Endodermal cell (in vitro differentiated cells): ENCODE measurements at regions not wholly inside any gene's neighbourhood (a gene's known extent, or its start where the extent isn't known, plus 50 kb on each side); places are given as distances from the start of the nearest gene placed in this dataset.

Source experiments
- DNase-seq: peaks from one replicate; pipeline ENCODE4 v3.0.0-alpha.2; 2017
- H3K27ac ChIP-seq: 2 replicates; pipeline ENCODE4 v1.5.1; 2013; ENCODE audit warnings: mild to moderate bottlenecking, low read depth, low read length, moderate library complexity
- H3K27me3 ChIP-seq: 2 replicates; pipeline ENCODE4 v1.6.1; 2013; ENCODE audit warnings: mild to moderate bottlenecking, low read length, moderate library complexity; ENCODE audit not compliant: insufficient read depth, control insufficient read depth, poor library complexity, severe bottlenecking
- H3K36me3 ChIP-seq: 2 replicates; pipeline ENCODE4 v1.7.0; 2013; ENCODE audit warnings: mild to moderate bottlenecking, low read length, moderate library complexity; ENCODE audit not compliant: control insufficient read depth, insufficient read depth
- H3K4me1 ChIP-seq: one replicate; pipeline ENCODE4 v1.7.0; 2013; ENCODE audit warnings: low read length; ENCODE audit not compliant: control insufficient read depth, insufficient read depth
- H3K4me3 ChIP-seq: 2 replicates; pipeline ENCODE4 v1.5.1; 2013; ENCODE audit warnings: mild to moderate bottlenecking, low read length, moderate library complexity
- H3K9ac ChIP-seq: 2 replicates; pipeline ENCODE4 v1.6.1; 2013; ENCODE audit warnings: mild to moderate bottlenecking, low read length, moderate library complexity; ENCODE audit not compliant: poor library complexity, severe bottlenecking; ENCODE audit errors: extremely low read depth
- H3K9me3 ChIP-seq: 2 replicates; pipeline ENCODE4 v1.6.1; 2013; ENCODE audit warnings: mild to moderate bottlenecking, low read length, moderate library complexity; ENCODE audit not compliant: control insufficient read depth
- H3K27ac Mint-ChIP-seq: 2 replicates; pipeline ENCODE4 v1.8.0; 2020; ENCODE audit warnings: mixed read lengths
- H3K27me3 Mint-ChIP-seq: 2 replicates; pipeline ENCODE4 v1.8.0; 2021; ENCODE audit warnings: mild to moderate bottlenecking, mixed read lengths; ENCODE audit not compliant: insufficient read depth
- H3K36me3 Mint-ChIP-seq: 2 replicates; pipeline ENCODE4 v1.8.0; 2020; ENCODE audit warnings: low read depth, mixed read lengths
- H3K4me1 Mint-ChIP-seq: 2 replicates; pipeline ENCODE4 v1.8.0; 2020; ENCODE audit warnings: mixed read lengths
- H3K4me3 Mint-ChIP-seq: 2 replicates; pipeline ENCODE4 v1.8.0; 2020; ENCODE audit warnings: mild to moderate bottlenecking, moderate library complexity, mixed read lengths
- H3K9me3 Mint-ChIP-seq: 2 replicates; pipeline ENCODE4 v1.8.0; 2020; ENCODE audit warnings: mild to moderate bottlenecking, mixed read lengths
- WGBS, 2 experiments: methylation state at CpG; one replicate each; pipeline versions ENCODE4 v1.1.5 to v1.1.7; 2013; ENCODE audit warnings: missing lambda C conversion rate in 2 of 2, mixed read lengths in 1 of 2; ENCODE audit not compliant: insufficient coverage in 1 of 2, insufficient read length in 1 of 2; 5-methylcytosine and 5-hydroxymethylcytosine counted together
- TF ChIP-seq, protein P1 (sequence below): fragments of 200-600 bp; sonication (generic); conservative IDR thresholded peaks from 2 replicates; pipeline ENCODE4 v1.5.0; 2021; ENCODE audit warnings: antibody characterized with exemption, mild to moderate bottlenecking

DNA sequence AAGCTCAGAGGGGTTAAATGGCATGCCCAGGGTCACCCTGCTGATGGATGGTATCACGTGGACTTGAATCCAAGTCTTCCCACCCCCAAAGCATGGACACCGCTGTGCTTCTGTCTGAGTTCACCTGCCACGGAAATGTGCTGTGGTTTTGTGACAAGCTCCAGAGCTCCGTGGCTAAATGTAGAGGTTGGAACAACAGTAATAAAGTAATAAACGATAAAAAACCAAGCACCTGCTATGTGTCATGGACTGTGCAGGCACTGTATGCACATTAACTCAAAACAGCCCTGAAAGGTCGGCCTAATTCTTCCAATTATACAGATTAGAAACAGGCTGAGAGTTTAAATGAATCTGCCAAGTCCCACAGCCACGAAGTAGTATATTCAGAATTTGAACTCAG is 182.1 kb upstream of the NAV2 start:
- no peak overlapping the region for H3K4me3 Mint-ChIP-seq
- peaks cover 2% of the 10 kb centered on the region for H3K27me3 Mint-ChIP-seq
- DNase-seq: no peak
- H3K27ac Mint-ChIP-seq: no peak overlapping the region
- TF ChIP-seq, protein P1, sequence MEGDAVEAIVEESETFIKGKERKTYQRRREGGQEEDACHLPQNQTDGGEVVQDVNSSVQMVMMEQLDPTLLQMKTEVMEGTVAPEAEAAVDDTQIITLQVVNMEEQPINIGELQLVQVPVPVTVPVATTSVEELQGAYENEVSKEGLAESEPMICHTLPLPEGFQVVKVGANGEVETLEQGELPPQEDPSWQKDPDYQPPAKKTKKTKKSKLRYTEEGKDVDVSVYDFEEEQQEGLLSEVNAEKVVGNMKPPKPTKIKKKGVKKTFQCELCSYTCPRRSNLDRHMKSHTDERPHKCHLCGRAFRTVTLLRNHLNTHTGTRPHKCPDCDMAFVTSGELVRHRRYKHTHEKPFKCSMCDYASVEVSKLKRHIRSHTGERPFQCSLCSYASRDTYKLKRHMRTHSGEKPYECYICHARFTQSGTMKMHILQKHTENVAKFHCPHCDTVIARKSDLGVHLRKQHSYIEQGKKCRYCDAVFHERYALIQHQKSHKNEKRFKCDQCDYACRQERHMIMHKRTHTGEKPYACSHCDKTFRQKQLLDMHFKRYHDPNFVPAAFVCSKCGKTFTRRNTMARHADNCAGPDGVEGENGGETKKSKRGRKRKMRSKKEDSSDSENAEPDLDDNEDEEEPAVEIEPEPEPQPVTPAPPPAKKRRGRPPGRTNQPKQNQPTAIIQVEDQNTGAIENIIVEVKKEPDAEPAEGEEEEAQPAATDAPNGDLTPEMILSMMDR: no peak
- peaks cover 20% of the 10 kb centered on the region for H3K4me1 Mint-ChIP-seq
- peaks cover 5% of the 10 kb centered on the region for H3K27me3 ChIP-seq
- no peaks in the 10 kb centered on the region for H3K9me3 Mint-ChIP-seq
- 94 to 96% methylated on average over 7 of the region's 7 CpGs for WGBS, 2 experiments
- no peaks in the 10 kb centered on the region for H3K36me3 Mint-ChIP-seq
- H3K27ac ChIP-seq: no peak overlapping the region
- H3K9ac ChIP-seq: no peak overlapping the region
- H3K4me1 ChIP-seq: peaks cover 11% of the 10 kb centered on the region
- no peaks in the 10 kb centered on the region for H3K36me3 ChIP-seq
- no peak overlapping the region for H3K4me3 ChIP-seq
- no peaks in the 10 kb centered on the region for H3K9me3 ChIP-seq

DNA sequence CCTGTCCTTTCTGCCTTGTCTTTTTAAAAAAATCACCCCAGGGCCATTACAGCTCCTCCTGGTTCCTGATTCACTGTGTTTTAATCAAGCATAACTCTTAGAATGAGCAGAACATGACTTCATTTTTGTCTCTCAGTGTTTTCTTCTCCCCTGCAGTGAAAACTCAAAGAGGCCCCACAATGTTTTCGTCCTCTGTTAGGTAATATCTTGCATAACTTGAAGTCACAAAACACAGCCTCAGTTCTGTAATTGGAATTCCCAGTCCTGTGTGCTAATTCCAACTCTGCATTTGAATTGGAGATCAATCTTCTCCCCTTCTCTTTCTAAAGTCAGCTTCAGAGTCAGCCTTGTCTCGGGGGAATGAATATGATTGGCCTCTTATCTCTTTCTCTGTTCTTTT is 186.5 kb upstream of the NAV2 start:
- peak overlapping the region; percentile 4 for H3K4me3 ChIP-seq
- peaks cover 18% of the 10 kb centered on the region for H3K27me3 Mint-ChIP-seq
- H3K27ac ChIP-seq: no peak overlapping the region
- H3K9me3 Mint-ChIP-seq: no peaks in the 10 kb centered on the region
- H3K4me1 ChIP-seq: peaks cover 20% of the 10 kb centered on the region
- WGBS, 2 experiments: 80 to 91% methylated on average over 1 to 2 of the region's 2 CpGs
- no peak for DNase-seq
- no peaks in the 10 kb centered on the region for H3K36me3 Mint-ChIP-seq
- no peak overlapping the region for H3K9ac ChIP-seq
- H3K36me3 ChIP-seq: no peaks in the 10 kb centered on the region
- no peaks in the 10 kb centered on the region for H3K27me3 ChIP-seq
- H3K9me3 ChIP-seq: no peaks in the 10 kb centered on the region
- TF ChIP-seq, protein P1: no peak
- H3K4me1 Mint-ChIP-seq: peaks cover 34% of the 10 kb centered on the region
- H3K27ac Mint-ChIP-seq: no peak overlapping the region
- H3K4me3 Mint-ChIP-seq: no peak overlapping the region

DNA sequence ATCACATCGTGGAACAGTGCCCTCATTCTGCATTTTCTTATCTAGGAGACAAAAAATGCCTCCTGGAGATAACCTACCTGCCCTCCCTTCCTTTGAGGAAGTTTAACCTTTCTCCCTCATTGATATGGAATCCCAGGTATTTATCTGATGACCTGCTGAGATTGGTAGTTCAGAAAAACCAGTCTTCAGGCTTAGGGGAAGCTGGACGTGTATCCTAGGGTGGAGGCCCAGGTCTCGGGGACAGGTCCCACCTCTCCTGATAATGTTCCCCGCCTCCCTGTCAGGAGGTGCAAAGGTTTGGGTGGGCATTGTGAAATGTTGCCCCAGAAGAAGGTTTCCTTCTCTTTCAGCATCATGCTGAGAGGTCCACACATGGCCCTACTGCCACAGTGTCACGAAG is 186.9 kb upstream of the NAV2 start:
- DNase-seq: peak; percentile 70
- WGBS, 2 experiments: 49 to 88% methylated on average over 1 to 5 of the region's 5 CpGs
- no peak overlapping the region for H3K9ac ChIP-seq
- no peaks in the 10 kb centered on the region for H3K9me3 ChIP-seq
- no peaks in the 10 kb centered on the region for H3K36me3 ChIP-seq
- Mint-ChIP-seq H3K27ac (no peak overlapping the region), H3K27me3 (peaks cover 20% of the 10 kb centered on the region), H3K4me3 (no peak overlapping the region), H3K4me1 (peaks cover 34% of the 10 kb centered on the region), H3K36me3 (no peaks in the 10 kb centered on the region), H3K9me3 (no peaks in the 10 kb centered on the region)
- no peaks in the 10 kb centered on the region for H3K27me3 ChIP-seq
- H3K4me3 ChIP-seq: peak overlapping the region; percentile 4
- peaks cover 20% of the 10 kb centered on the region for H3K4me1 ChIP-seq
- no peak overlapping the region for H3K27ac ChIP-seq
- TF ChIP-seq, protein P1: no peak
